ENCODE measurements at regions not wholly inside any gene's neighbourhood (a gene's known extent, or its start where the extent isn't known, plus 50 kb on each side); places are given as distances from the start of the nearest gene placed in this dataset.
"Not testable (repeated sequence)": the region's sequence is repeated elsewhere in the genome, so short reads cannot be mapped to it uniquely, and the experiment has no call there.

DNA sequence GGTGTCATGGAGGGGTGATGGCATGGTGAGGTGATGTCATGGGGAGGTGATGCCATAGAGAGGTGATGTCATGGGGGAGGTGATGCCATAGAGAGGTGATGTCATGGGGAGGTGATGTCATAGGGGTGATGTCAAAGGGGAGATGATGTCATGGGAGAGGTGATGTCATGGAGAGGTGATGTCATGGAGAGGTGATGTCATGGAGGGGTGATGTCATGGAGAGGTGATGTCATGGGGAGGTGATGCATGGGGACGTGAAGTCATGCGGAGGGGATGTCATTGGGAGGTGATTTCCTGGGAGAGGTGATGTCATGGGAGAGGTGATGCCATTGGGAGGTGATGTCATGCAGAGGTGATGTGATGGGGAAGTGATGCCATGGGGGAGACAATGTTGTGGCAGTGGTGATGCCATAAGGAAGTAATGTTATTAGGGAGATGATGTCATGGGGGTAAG is 92.1 kb upstream of the C1orf174 start:
- no peak for DNase-seq

DNA sequence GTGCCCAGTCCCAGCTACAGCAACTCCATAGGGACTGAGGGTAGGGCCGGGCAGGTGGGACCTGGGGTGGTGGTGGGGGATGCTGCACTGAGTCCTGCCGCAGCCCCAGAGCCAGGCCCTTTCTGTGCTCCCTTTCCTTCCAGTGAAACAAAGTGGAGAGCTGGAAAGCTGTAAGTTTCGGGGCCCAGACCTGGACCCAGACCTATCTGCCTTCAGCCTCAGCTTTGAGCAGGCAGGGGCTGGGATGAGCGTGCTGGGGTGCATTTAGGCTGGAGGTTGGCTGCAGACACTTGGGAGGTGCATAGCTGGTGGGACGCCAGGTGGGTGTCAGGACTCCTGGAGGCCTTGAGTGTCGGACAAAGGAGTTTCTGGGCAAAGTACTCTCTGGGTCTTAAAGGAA is 92.7 kb upstream of the C1orf174 start:
- DNase-seq = no peak

DNA sequence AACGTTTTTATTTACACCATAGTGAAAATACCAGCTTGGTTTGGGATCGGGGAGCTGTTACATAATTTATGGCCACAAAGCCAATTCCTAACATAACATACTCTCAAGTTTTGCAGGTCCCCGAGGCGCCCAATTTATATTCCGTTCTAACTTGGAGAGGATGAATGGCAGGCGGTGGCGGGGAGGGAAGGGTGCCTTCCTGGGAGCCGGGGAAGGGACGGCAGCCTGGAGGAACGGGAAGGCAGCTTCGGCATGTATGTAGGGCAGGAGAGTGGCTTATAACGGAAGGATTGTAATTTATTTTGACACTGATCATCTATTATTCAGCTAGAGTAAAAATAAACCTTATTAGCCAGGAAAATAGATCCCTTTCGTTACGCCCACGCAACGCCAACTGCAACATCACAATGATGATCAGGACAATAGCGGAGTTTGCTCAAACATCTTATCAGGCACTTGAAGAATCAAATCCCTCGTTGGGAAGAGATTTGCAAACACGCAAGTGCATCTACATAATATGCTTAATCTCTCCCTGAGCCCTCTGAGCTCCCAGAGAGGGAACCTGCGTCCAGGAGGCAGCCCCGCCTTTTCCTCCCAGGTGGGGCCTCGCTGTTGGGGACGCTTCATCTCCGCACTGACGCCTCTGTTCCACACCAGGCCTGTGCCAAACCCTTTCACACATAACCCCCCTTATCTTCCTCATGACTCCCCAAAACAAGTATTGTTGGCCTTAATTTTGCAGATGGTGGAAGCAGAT is 93.7 kb upstream of the C1orf174 start:
- DNase-seq = no peak

DNA sequence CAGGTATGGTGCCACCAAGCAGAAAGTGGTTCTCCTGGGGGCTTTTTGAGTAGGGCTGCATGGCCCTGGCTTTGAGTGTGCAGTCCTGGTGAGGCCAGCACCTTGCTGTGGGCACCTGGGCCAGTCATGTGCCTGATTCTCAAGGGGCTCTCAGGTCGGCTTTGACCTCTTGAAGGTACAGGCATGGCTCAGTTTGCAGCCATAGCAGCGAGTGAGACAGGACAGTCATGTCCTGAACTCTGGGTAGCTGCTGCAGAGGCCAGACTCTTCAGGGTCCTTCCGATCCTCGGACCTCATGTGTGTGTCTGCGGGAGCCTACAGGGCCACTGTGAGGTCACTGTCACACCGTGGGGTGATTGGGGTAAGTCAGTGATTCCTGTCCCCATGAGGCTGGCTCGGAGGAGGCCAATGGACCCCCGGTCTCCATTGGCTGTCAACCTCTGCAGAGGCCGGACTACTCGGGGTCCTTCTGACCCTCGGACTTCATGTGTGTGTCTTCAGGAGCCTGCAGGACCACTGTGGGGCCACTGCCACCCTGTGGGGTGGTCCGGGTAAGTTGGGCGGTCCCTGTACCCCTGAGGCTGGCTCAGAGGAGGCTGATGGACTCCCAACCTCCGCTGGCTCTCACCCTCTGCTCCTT is 95.2 kb upstream of the C1orf174 start:
- DNase-seq = no peak

GRCh38 chr1:3996846-3997705 is 97.0 kb upstream of the C1orf174 start:
- no peak for DNase-seq

GRCh38 chr1:3998086-3998485 is 98.0 kb upstream of the C1orf174 start:
- DNase-seq = no peak

GRCh38 chr1:3999514-3999913 is 99.4 kb upstream of the C1orf174 start:
- DNase-seq = not testable (repeated sequence)

- no peak for DNase-seq
These were observed 100.1 kb upstream of the C1orf174 start for GRCh38 chr1:3999941-4000735.

GRCh38 chr1:4000811-4001251 is 100.8 kb upstream of the C1orf174 start:
- peak; percentile 59 for DNase-seq

DNA sequence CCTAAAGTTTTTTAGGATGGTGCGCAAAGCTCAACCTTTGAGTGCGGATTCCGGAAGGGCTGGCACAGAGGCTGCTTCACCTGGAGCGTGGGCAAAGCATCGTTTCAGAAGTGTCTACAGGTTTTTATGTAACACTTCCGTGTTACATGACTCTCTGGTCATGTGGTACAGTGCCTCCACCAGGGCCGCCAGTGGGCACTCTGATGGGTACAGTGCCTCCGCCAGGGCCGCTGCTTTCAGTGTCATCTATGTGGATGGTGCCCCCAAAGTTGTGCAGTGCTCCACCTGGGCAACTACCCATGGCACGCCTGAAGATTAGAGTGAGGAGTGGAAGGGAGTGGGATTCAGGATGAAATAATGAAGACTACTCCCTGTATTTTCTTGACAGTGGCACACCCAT is 101.4 kb upstream of the C1orf174 start:
- no peak for DNase-seq

DNA sequence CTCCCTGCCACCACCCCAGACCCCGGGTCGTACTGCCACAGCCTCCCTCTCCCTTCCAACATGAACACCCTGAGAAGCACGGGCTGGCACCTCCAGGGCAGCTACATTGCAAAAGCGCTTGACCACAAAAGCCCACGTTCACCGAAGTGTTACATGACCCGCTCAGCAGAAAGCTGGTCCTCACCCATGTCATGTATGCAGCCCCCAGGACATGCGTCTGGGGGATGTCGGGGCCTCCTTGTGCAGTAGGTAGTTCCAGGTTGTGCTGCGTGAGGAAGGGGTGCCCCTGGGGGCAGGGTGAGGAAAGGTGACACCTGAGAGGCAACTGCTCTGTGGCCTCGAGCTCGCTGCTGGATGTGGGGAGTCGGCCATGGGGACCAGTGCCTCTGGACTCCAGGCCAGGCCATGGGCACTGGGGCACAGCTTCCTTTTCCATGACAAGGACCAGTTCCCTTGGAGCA is 102.0 kb upstream of the C1orf174 start:
- DNase-seq = no peak

DNA sequence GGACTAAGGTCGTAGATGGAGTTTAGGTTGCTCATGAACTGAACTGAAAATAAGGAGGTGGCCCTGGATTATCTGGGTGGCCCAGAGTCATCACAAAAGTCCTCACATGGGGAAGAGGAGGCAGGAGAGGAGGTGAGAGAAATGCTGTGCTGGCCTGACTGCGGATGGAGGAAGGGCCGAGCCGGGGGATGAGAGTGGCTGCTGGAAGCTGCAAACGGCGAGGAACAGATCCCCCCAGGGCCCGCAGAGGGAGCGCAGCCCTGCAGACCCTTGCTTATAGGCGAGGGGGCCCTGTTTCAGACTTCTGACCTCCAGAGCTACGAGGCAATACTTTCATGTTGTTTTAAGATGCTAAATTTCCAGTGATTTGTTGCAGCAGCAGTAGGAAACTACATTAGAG is 102.7 kb upstream of the C1orf174 start:
- no peak for DNase-seq

DNA sequence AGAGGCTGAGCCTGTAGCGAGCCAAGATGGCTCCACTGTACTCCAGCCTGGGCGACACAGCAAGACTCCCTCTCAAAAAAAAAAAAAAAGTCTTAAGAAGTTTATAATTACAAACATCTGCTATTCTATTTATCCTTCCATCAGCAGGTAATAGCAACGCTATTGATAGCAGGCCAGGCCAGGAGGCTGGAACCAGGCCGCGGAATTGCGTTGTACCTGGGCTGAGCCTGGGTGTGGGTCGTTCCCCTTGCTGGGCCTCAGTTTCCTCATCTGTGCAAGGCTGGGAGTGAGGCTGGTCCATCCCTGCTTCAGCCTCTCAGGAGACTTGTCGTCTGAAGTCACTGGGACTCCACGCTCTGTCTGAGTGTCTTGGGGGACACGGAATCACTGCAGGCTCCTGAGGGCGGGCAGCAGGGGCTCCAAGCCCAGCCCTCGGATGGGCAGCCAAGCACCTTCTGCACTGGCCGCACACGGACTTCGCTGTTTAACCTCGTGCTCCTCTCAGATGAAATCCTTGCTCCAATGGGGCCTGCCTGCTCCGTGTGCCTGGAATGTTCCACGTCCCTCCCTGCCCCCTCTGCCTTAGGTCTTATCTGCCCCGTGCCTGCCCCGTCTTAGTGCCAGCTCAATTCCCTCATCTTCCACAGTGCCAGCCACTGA is 103.9 kb upstream of the C1orf174 start:
- no peak for DNase-seq

DNA sequence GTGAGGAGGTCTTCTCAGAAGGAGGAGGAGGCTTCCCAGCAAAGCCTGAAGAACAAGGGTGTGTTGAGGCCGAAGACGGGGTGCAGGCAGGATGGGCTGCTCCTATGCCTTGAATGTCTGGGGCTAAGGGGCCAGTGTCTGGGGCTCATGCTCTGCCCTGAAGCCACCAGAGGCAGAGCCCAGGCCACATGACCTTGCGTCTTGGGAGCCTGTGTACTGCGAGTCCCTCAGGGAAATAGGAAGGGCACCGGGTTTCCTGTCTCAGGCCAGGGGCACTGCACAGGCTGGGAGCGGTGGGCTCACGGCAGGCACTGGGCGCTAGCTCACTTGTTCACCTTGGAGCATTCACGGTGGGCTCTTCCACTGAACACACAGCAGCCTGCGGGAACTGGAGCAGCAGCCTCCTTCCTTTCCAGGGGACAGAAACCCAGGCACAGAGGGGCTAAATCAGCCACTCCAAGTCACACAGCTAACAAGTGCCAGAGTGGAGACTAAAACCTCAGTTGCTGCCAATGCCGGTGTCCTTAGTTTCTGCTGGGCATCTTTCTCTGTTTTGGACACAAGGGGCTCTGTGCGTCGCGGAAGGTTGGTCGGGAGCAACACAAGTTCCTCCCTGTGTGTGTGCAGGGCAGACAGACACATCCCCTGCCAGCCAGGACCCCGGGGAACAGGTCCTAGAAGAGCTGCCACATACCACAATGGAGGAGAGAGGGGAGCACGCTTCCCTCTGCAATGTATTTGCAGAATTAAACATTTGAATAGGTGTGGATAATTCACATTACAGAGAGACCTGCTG is 104.8 kb upstream of the C1orf174 start:
- DNase-seq = no peak

GRCh38 chr1:4005431-4005830 is 105.4 kb upstream of the C1orf174 start:
- DNase-seq = no peak

DNA sequence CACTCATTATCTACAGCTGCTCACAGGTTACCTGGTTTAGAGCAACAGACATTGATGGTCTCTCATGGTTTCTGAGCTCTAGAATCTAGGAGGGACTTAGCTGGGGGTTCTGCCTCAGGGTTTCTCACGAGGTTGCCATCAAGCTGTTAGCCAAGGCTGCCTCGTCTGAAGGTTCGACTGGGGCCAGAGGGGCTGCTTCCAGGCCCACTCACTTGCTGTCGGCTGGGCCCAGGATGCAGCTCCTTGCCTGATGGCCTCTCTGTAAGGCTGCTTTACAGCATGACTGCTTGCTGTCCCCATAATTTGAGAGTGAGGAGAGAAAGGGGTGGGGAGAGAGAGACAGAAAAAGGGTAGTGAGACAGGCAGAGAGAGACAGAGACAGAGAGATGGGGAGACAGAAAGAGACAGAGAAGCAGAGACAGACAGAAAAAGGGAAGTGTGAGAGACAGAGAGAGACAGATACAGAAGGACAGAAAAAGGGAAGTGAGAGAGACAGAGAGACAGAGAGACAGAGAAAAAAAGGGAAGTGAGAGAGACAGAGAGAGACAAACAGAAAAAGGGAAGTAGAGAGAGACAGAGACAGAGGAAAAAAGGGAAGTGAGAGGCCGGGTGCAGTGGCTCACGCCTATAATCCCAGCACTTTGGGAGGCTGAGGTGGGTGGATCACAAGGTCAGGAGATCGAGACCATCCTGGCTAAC is 106.8 kb upstream of the C1orf174 start:
- no peak for DNase-seq

- no peak for DNase-seq
These were observed 110.2 kb upstream of the C1orf174 start for GRCh38 chr1:4010284-4010683.

DNA sequence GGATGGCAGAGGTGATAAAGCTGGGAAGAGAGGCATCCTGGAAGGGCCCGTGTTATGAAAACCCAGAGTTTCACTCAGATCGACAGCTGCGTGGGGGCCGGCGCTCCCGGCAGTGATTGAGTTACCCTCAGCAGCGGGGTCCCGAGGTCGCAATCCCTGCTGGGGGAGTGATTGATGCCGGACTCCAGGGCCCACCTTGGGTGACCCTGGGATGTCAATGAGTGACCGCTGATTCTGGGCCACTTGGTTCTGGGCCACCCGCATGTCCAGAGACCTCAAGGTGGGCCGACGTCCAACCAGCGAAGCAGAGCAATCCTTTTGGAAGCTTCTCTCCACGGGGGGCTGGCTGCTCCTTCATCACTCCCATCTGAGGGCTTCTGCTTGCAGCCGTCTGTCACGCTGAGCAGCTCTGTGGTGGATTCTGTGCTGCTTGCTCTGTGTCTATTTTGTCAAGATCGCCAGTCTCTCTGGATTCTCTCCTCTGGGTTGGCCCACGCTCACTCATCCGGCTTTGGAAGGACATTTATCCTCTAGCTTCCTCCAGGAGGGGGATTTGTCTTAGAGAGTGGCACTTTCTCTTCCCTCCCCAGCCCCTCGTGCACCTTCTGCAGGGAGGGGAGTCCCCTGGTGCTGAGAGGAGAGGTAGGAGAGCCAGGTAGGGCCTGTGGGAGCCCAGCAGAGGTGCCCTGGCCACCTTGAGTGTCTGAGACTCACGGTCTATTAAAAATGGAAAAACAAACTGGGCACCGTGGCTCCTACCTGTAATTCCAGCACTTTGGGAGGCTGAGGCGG is 110.9 kb upstream of the C1orf174 start:
- no peak for DNase-seq
